Natural killer cell (primary cell): ENCODE measurements at regions not wholly inside any gene's neighbourhood (a gene's known extent, or its start where the extent isn't known, plus 50 kb on each side); places are given as distances from the start of the nearest gene placed in this dataset.

Source experiments
- ATAC-seq, 3 donors: fragments of 150-1000 bp in 2 of 3; fragments of 200-7000 bp in 1 of 3; cut with Tn5 transposase; 1 replicate in 1 of 3; 2 replicates in 2 of 3; pipeline ENCODE4 v1.10.0; 2021; ENCODE audit warnings: mild to moderate bottlenecking in 2 of 3, moderate library complexity in 2 of 3
- DNase-seq, 2 donors: peaks; one replicate each; pipeline versions ENCODE4 v3.0.0 to v3.0.0-alpha.2; 2013 to 2021; ENCODE audit warnings: mixed read lengths in 1 of 2
- H3K27ac ChIP-seq: one replicate; pipeline ENCODE4 v1.5.1; 2013; ENCODE audit warnings: mild to moderate bottlenecking, low read length
- H3K27me3 ChIP-seq: one replicate; pipeline ENCODE4 v1.6.1; 2013; ENCODE audit warnings: low read length; ENCODE audit not compliant: control insufficient read depth, insufficient read depth
- H3K36me3 ChIP-seq: one replicate; pipeline ENCODE4 v1.6.1; 2013; ENCODE audit warnings: low read length; ENCODE audit not compliant: control insufficient read depth, insufficient read depth
- H3K4me1 ChIP-seq: one replicate; pipeline ENCODE4 v1.6.1; 2013; ENCODE audit warnings: low read length; ENCODE audit not compliant: control insufficient read depth, insufficient read depth
- H3K4me3 ChIP-seq: one replicate; pipeline ENCODE4 v1.5.1; 2013; ENCODE audit warnings: low read length
- H3K9me3 ChIP-seq: one replicate; pipeline ENCODE4 v1.6.1; 2013; ENCODE audit warnings: low read length; ENCODE audit not compliant: control insufficient read depth, insufficient read depth
- H3K27ac Mint-ChIP-seq, 2 donors: one replicate each; pipeline ENCODE4 v1.8.0; 2022; ENCODE audit warnings: mild to moderate bottlenecking in 2 of 2, mixed read lengths in 2 of 2, moderate library complexity in 1 of 2
- H3K27me3 Mint-ChIP-seq, 2 donors: one replicate each; pipeline ENCODE4 v1.8.0; 2022; ENCODE audit warnings: low read depth in 2 of 2, mixed read lengths in 2 of 2
- H3K36me3 Mint-ChIP-seq: one replicate; pipeline ENCODE4 v1.8.0; 2022; ENCODE audit warnings: mixed read lengths
- H3K4me1 Mint-ChIP-seq, 2 donors: one replicate each; pipeline ENCODE4 v1.8.0; 2022; ENCODE audit warnings: mixed read lengths in 2 of 2
- H3K4me3 Mint-ChIP-seq: one replicate; pipeline ENCODE4 v1.8.0; 2022; ENCODE audit warnings: mild to moderate bottlenecking, moderate library complexity, mixed read lengths
- H3K9me3 Mint-ChIP-seq, 2 donors: one replicate each; pipeline ENCODE4 v1.8.0; 2022; ENCODE audit warnings: mixed read lengths in 2 of 2
- CTCF ChIP-seq: fragments of 200-600 bp; IDR thresholded peaks from one replicate; pipeline ENCODE4 v1.8.0; 2022; ENCODE audit warnings: antibody characterized with exemption
- WGBS: methylation state at CpG from one replicate; pipeline ENCODE4 v1.1.7; 2013; ENCODE audit warnings: missing lambda C conversion rate; ENCODE audit not compliant: insufficient coverage; 5-methylcytosine and 5-hydroxymethylcytosine counted together
- intact Hi-C: fragments of 100-400 bp; cut with micrococcal nuclease; formaldehyde crosslinking; loops from one replicate; pipeline ENCODE4 v1.14.2; 2022

- Histone ChIP-seq H3K27ac (no peak overlapping the region), H3K36me3 (no peaks in the 10 kb centered on the region), H3K4me1 (peaks cover 17% of the 10 kb centered on the region), H3K27me3 (peaks cover 3% of the 10 kb centered on the region), H3K9me3 (no peaks in the 10 kb centered on the region), H3K4me3 (no peak overlapping the region)
- H3K27me3 Mint-ChIP-seq = peaks cover 6% of the 10 kb centered on the region in 2 donors
- no peak for DNase-seq
- no peaks in the 10 kb centered on the region for H3K9me3 Mint-ChIP-seq
- ATAC-seq = no peak
- WGBS = 79% methylated on average over 4 of the region's 4 CpGs
- H3K4me1 Mint-ChIP-seq = peaks cover 17 to 21% of the 10 kb centered on the region in 2 donors
- no peak overlapping the region for H3K27ac Mint-ChIP-seq
- H3K4me3 Mint-ChIP-seq = no peak overlapping the region
- H3K36me3 Mint-ChIP-seq = no peaks in the 10 kb centered on the region
- TF ChIP-seq CTCF = no peak
- intact Hi-C loops = no loop called here
These were observed 243.5 kb downstream of the TSHZ3 start for GRCh38 chr19:31105761-31106160.

- ATAC-seq (no peak), DNase-seq (no peak)
- peaks cover 8 to 10% of the 10 kb centered on the region in 2 donors for H3K4me1 Mint-ChIP-seq
- no peaks in the 10 kb centered on the region for H3K9me3 Mint-ChIP-seq
- Histone ChIP-seq H3K36me3 (no peaks in the 10 kb centered on the region), H3K4me1 (peaks cover 9% of the 10 kb centered on the region), H3K27ac (no peak overlapping the region), H3K4me3 (no peak overlapping the region), H3K9me3 (no peaks in the 10 kb centered on the region), H3K27me3 (peaks cover 3% of the 10 kb centered on the region)
- H3K27me3 Mint-ChIP-seq = peaks cover 0 to 3% of the 10 kb centered on the region in 2 donors
- no peak overlapping the region for H3K4me3 Mint-ChIP-seq
- intact Hi-C loops = no loop called here
- no peak overlapping the region for H3K27ac Mint-ChIP-seq
- H3K36me3 Mint-ChIP-seq = no peaks in the 10 kb centered on the region
- WGBS = 86% methylated on average over 7 of the region's 10 CpGs
- no peak for TF ChIP-seq CTCF
These were observed 244.8 kb downstream of the TSHZ3 start for GRCh38 chr19:31104451-31104850.

- Mint-ChIP-seq H3K4me3 (no peak overlapping the region), H3K4me1 (peaks cover 0 to 5% of the 10 kb centered on the region in 2 donors), H3K27ac (no peak overlapping the region), H3K36me3 (no peaks in the 10 kb centered on the region), H3K27me3 (peaks cover 0 to 3% of the 10 kb centered on the region in 2 donors), H3K9me3 (no peaks in the 10 kb centered on the region)
- WGBS = 98% methylated on average over 3 of the region's 3 CpGs
- Histone ChIP-seq H3K27ac (no peak overlapping the region), H3K36me3 (no peaks in the 10 kb centered on the region), H3K4me1 (peaks cover 4% of the 10 kb centered on the region), H3K9me3 (no peaks in the 10 kb centered on the region), H3K4me3 (no peak overlapping the region), H3K27me3 (no peaks in the 10 kb centered on the region)
- ATAC-seq (no peak), DNase-seq (no peak)
- intact Hi-C loops = no loop called here
- TF ChIP-seq CTCF = no peak
These were observed 246.0 kb downstream of the TSHZ3 start for GRCh38 chr19:31103228-31103627.

- Histone ChIP-seq H3K27me3 (no peaks in the 10 kb centered on the region), H3K4me3 (no peak overlapping the region), H3K4me1 (peaks cover 4% of the 10 kb centered on the region), H3K36me3 (no peaks in the 10 kb centered on the region), H3K9me3 (no peaks in the 10 kb centered on the region), H3K27ac (no peak overlapping the region)
- Mint-ChIP-seq H3K27ac (no peak overlapping the region), H3K4me1 (peaks cover 0 to 5% of the 10 kb centered on the region in 2 donors), H3K9me3 (no peaks in the 10 kb centered on the region), H3K4me3 (no peak overlapping the region), H3K36me3 (no peaks in the 10 kb centered on the region), H3K27me3 (peaks cover 0 to 3% of the 10 kb centered on the region in 2 donors)
- no peak for ATAC-seq
- WGBS = 84% methylated on average over 2 of the region's 2 CpGs
- no peak for DNase-seq
- intact Hi-C loops = no loop called here
- no peak for TF ChIP-seq CTCF
These were observed 246.6 kb downstream of the TSHZ3 start for GRCh38 chr19:31102674-31103073.
